GM12878 (cell line): ENCODE measurements at regions not wholly inside any gene's neighbourhood (a gene's known extent, or its start where the extent isn't known, plus 50 kb on each side); places are given as distances from the start of the nearest gene placed in this dataset.

Experiments
- ATAC-seq: fragments of 200-7000 bp; cut with Tn5 transposase; 3 replicates; pipeline ENCODE4 v1.9.1; 2020; ENCODE audit warnings: mild to moderate bottlenecking, moderate library complexity
- BruUV-seq: library from RNA; stranded (reverse); fragments of 400-500 nt; replicated peaks from 2 replicates; lab custom pipeline; 2021; lab: Mats Ljungman, UMichigan
- CTCF ChIA-PET: fragments of 300-600 bp; sonication (Branson Sonifier 250); formaldehyde crosslinking; extraction: SDS; loops from one replicate; lab custom pipeline; 2021; ENCODE audit warnings: inconsistent platforms; lab: Yijun Ruan, JAX
- POLR2A ChIA-PET: fragments of 350-600 bp; formaldehyde crosslinking; extraction: SDS; loops from one replicate; lab custom pipeline; 2021; ENCODE audit warnings: inconsistent platforms; lab: Charles Lee
- RAD21 ChIA-PET: fragments of 300-600 bp; sonication (Branson Sonifier 250); formaldehyde crosslinking; loops from one replicate; lab custom pipeline; 2023; ENCODE audit warnings: antibody characterized with exemption; ENCODE audit not compliant: unreplicated experiment; lab: Charles Lee
- SMC1A ChIA-PET: fragments of 300-600 bp; sonication (Branson Sonifier 250); formaldehyde crosslinking; loops from one replicate; lab custom pipeline; 2023; ENCODE audit not compliant: unreplicated experiment, uncharacterized antibody; lab: Charles Lee
- DNase-seq: peaks from one replicate; pipeline ENCODE4 v3.0.0-alpha.2; 2011; ENCODE audit warnings: low read depth, low spot score
- FAIRE-seq: peaks from 3 replicates; lab custom pipeline; 2011; peaks lifted over from hg19 to GRCh38; lab: Jason Lieb, UNC
- H2AFZ ChIP-seq: 2 replicates; pipeline ENCODE4 v1.6.0; 2011; ENCODE audit warnings: low read depth, low read length, control low read depth; ENCODE audit not compliant: control insufficient read depth
- H3K27ac ChIP-seq: 2 replicates; pipeline ENCODE4 v1.5.1; 2011; ENCODE audit warnings: control low read depth; ENCODE audit not compliant: control insufficient read depth, insufficient read depth
- H3K27me3 ChIP-seq, 2 experiments: replicated peaks in 1 of 2; 2 replicates each; pipeline versions ENCODE4 v1.6.0 to v1.6.1; 2011; ENCODE audit warnings: low read length in 1 of 2; ENCODE audit not compliant: control insufficient read depth in 2 of 2, insufficient read depth in 2 of 2
- H3K36me3 ChIP-seq, 2 experiments: 2 replicates each; pipeline ENCODE4 v1.5.1; 2011; ENCODE audit warnings: low read length in 1 of 2; ENCODE audit not compliant: control insufficient read depth in 2 of 2, insufficient read depth in 2 of 2
- H3K4me1 ChIP-seq: 2 replicates; pipeline ENCODE4 v1.6.1; 2011; ENCODE audit warnings: mild to moderate bottlenecking, low read length, moderate library complexity, mixed read lengths; ENCODE audit not compliant: control insufficient read depth, insufficient read depth
- H3K4me2 ChIP-seq: 2 replicates; pipeline ENCODE4 v1.6.0; 2011; ENCODE audit warnings: control low read depth; ENCODE audit not compliant: control insufficient read depth, insufficient read depth
- H3K4me3 ChIP-seq: fragments of 200-600 bp; sonication (generic); 2 replicates; pipeline ENCODE4 v1.5.1; 2016
- H3K79me2 ChIP-seq: 2 replicates; pipeline ENCODE4 v1.6.0; 2011; ENCODE audit warnings: low read length; ENCODE audit not compliant: control insufficient read depth, insufficient read depth
- H3K9ac ChIP-seq: 2 replicates; pipeline ENCODE4 v1.8.0; 2011; ENCODE audit warnings: low read length, control low read depth, mixed read lengths; ENCODE audit not compliant: control insufficient read depth, insufficient read depth
- H3K9me3 ChIP-seq: replicated peaks from 3 replicates; pipeline ENCODE4 v1.5.1; 2011; ENCODE audit warnings: mild to moderate bottlenecking, low read length; ENCODE audit not compliant: control insufficient read depth, insufficient read depth
- H4K20me1 ChIP-seq: 2 replicates; pipeline ENCODE4 v1.6.0; 2011; ENCODE audit not compliant: control insufficient read depth, insufficient read depth
- BCL11A ChIP-seq: IDR thresholded peaks from 2 replicates; pipeline ENCODE4 v1.6.1; 2011; ENCODE audit warnings: low read depth, low read length
- CREM ChIP-seq: IDR thresholded peaks from 2 replicates; pipeline ENCODE4 v1.6.1; 2014; ENCODE audit warnings: antibody characterized with exemption, low read depth
- EZH2 ChIP-seq: IDR thresholded peaks from 2 replicates; pipeline ENCODE4 v1.6.1; 2012; ENCODE audit warnings: low read depth, mild to moderate bottlenecking, control low read depth, inconsistent platforms, low read length, borderline replicate concordance; ENCODE audit not compliant: control insufficient read depth
- HDAC2 ChIP-seq: fragments of 200-600 bp; sonication (generic); IDR thresholded peaks from 2 replicates; pipeline ENCODE4 v1.6.1; 2017
- LARP7 ChIP-seq: fragments of 450-650 bp; IDR thresholded peaks from 2 replicates; pipeline ENCODE4 v1.6.1; 2017; ENCODE audit warnings: mild to moderate bottlenecking
- NFXL1 ChIP-seq: fragments of 450-650 bp; IDR thresholded peaks from 2 replicates; pipeline ENCODE4 v1.6.1; 2017; ENCODE audit warnings: antibody characterized with exemption, mild to moderate bottlenecking, borderline replicate concordance
- POU2F2 ChIP-seq: IDR thresholded peaks from 3 replicates; pipeline ENCODE4 v1.6.1; 2011; ENCODE audit warnings: low read depth, mild to moderate bottlenecking, low read length, borderline replicate concordance
- RFX5 ChIP-seq: IDR thresholded peaks from 2 replicates; pipeline ENCODE4 v1.6.1; 2011; ENCODE audit warnings: low read depth, low read length, improper control_type of control experiment
- WGBS: methylation state at CpG from one replicate; pipeline ENCODE4 v1.1.6; 2016; ENCODE audit warnings: low lambda C conversion rate; ENCODE audit not compliant: insufficient replicate concordance, insufficient coverage; ENCODE audit errors: missing lambda C conversion rate; 5-methylcytosine and 5-hydroxymethylcytosine counted together
- in situ Hi-C: fragments of 300-500 bp; cut with MboI; formaldehyde crosslinking; loops from 9 replicates; pipeline ENCODE4 v1.14.3; 2018; ENCODE audit warnings: mixed read lengths
- intact Hi-C: fragments of 100-400 bp; cut with micrococcal nuclease; formaldehyde crosslinking; loops from one replicate; pipeline ENCODE4 v1.14.2; 2022; ENCODE audit not compliant: unreplicated experiment
- TF ChIP-seq, protein P1 (sequence below): fragments of 450-650 bp; IDR thresholded peaks from 2 replicates; pipeline ENCODE4 v1.6.1; 2017; ENCODE audit warnings: mild to moderate bottlenecking, moderate library complexity
- TF ChIP-seq, protein P2 (sequence below): IDR thresholded peaks from 2 replicates; pipeline ENCODE4 v1.6.1; 2012; ENCODE audit warnings: low read depth, low read length, improper control_type of control experiment
- TF ChIP-seq, protein P3 (sequence below): IDR thresholded peaks from 2 replicates; pipeline ENCODE4 v1.6.1; 2011; ENCODE audit warnings: mild to moderate bottlenecking, low read depth, low read length, moderate library complexity; ENCODE audit not compliant: insufficient replicate concordance
- TF ChIP-seq, protein P4 (sequence below): fragments of 450-650 bp; IDR thresholded peaks from 2 replicates; pipeline ENCODE4 v1.6.1; 2018; ENCODE audit warnings: borderline replicate concordance, mild to moderate bottlenecking; ENCODE audit not compliant: partially characterized antibody

DNA sequence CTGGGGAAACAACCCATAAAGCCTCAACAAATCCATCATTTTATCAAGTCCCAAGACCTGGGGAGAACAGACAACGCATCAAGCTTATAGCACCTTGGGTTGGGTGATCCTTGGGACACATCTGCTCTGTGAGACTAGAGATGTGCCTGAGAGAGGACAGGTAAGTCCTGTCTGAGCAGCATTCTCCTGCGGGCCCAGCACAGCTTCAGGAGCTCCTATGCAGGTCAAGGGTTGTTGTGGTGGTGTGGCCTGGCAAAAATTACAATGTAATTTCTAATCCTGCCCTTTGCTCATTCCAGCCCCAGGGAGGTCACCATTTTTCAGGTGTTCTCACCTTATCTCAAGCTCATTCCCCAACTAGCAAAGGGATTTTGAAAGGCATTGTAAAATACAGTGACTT is 608.1 kb upstream of the CAMK1G start:
- POLR2A ChIA-PET = no interaction called here
- Histone ChIP-seq H4K20me1 (no peaks in the 10 kb centered on the region), H3K9me3 (no peaks in the 10 kb centered on the region), H3K9ac (no peak overlapping the region), H3K4me1 (no peaks in the 10 kb centered on the region), H3K36me3 (no peaks in the 10 kb centered on the region), H3K79me2 (no peaks in the 10 kb centered on the region), H3K27me3 (no peaks in the 10 kb centered on the region; a peak in 1 of 4 replicates), H2AFZ (no peak overlapping the region), H3K4me3 (no peak overlapping the region), H3K4me2 (no peak overlapping the region), H3K27ac (no peak overlapping the region)
- in situ Hi-C loops = no loop called here
- DNase-seq (no peak), ATAC-seq (no peak), FAIRE-seq (no peak)
- RAD21 ChIA-PET = no interaction called here
- intact Hi-C loops = no loop called here
- WGBS = 7% methylated on average over 2 of the region's 2 CpGs
- SMC1A ChIA-PET = no interaction called here
- CTCF ChIA-PET = no interaction called here
- TF ChIP-seq LARP7 (no peak), BCL11A (no peak), EZH2 (no peak), HDAC2 (no peak), CREM (no peak), POU2F2 (no peak), NFXL1 (no peak), RFX5 (no peak)
- TF ChIP-seq, protein P1, sequence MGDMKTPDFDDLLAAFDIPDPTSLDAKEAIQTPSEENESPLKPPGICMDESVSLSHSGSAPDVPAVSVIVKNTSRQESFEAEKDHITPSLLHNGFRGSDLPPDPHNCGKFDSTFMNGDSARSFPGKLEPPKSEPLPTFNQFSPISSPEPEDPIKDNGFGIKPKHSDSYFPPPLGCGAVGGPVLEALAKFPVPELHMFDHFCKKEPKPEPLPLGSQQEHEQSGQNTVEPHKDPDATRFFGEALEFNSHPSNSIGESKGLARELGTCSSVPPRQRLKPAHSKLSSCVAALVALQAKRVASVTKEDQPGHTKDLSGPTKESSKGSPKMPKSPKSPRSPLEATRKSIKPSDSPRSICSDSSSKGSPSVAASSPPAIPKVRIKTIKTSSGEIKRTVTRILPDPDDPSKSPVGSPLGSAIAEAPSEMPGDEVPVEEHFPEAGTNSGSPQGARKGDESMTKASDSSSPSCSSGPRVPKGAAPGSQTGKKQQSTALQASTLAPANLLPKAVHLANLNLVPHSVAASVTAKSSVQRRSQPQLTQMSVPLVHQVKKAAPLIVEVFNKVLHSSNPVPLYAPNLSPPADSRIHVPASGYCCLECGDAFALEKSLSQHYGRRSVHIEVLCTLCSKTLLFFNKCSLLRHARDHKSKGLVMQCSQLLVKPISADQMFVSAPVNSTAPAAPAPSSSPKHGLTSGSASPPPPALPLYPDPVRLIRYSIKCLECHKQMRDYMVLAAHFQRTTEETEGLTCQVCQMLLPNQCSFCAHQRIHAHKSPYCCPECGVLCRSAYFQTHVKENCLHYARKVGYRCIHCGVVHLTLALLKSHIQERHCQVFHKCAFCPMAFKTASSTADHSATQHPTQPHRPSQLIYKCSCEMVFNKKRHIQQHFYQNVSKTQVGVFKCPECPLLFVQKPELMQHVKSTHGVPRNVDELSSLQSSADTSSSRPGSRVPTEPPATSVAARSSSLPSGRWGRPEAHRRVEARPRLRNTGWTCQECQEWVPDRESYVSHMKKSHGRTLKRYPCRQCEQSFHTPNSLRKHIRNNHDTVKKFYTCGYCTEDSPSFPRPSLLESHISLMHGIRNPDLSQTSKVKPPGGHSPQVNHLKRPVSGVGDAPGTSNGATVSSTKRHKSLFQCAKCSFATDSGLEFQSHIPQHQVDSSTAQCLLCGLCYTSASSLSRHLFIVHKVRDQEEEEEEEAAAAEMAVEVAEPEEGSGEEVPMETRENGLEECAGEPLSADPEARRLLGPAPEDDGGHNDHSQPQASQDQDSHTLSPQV = no peak
- TF ChIP-seq, protein P2, sequence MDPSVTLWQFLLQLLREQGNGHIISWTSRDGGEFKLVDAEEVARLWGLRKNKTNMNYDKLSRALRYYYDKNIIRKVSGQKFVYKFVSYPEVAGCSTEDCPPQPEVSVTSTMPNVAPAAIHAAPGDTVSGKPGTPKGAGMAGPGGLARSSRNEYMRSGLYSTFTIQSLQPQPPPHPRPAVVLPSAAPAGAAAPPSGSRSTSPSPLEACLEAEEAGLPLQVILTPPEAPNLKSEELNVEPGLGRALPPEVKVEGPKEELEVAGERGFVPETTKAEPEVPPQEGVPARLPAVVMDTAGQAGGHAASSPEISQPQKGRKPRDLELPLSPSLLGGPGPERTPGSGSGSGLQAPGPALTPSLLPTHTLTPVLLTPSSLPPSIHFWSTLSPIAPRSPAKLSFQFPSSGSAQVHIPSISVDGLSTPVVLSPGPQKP = no peak
- TF ChIP-seq, protein P3, sequence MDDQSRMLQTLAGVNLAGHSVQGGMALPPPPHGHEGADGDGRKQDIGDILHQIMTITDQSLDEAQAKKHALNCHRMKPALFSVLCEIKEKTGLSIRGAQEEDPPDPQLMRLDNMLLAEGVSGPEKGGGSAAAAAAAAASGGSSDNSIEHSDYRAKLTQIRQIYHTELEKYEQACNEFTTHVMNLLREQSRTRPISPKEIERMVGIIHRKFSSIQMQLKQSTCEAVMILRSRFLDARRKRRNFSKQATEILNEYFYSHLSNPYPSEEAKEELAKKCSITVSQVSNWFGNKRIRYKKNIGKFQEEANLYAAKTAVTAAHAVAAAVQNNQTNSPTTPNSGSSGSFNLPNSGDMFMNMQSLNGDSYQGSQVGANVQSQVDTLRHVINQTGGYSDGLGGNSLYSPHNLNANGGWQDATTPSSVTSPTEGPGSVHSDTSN = no peak
- TF ChIP-seq, protein P4, sequence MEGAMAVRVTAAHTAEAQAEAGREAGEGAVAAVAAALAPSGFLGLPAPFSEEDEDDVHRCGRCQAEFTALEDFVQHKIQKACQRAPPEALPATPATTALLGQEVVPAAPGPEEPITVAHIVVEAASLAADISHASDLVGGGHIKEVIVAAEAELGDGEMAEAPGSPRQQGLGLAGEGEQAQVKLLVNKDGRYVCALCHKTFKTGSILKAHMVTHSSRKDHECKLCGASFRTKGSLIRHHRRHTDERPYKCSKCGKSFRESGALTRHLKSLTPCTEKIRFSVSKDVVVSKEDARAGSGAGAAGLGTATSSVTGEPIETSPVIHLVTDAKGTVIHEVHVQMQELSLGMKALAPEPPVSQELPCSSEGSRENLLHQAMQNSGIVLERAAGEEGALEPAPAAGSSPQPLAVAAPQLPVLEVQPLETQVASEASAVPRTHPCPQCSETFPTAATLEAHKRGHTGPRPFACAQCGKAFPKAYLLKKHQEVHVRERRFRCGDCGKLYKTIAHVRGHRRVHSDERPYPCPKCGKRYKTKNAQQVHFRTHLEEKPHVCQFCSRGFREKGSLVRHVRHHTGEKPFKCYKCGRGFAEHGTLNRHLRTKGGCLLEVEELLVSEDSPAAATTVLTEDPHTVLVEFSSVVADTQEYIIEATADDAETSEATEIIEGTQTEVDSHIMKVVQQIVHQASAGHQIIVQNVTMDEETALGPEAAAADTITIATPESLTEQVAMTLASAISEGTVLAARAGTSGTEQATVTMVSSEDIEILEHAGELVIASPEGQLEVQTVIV = no peak
- no TSS peak for BruUV-seq
